Keratinocyte (primary cell): ENCODE measurements at regions not wholly inside any gene's neighbourhood (a gene's known extent, or its start where the extent isn't known, plus 50 kb on each side); places are given as distances from the start of the nearest gene placed in this dataset.

Source experiments
- CTCF ChIP-seq, 3 experiments: IDR thresholded peaks in 1 of 3; conservative IDR thresholded peaks in 1 of 3; optimal IDR thresholded peaks in 1 of 3; 2 replicates in 2 of 3; 3 replicates in 1 of 3; pipeline versions ENCODE3 to v1.5.1; 2011; ENCODE audit warnings: low read length in 3 of 3, mild to moderate bottlenecking in 3 of 3, moderate library complexity in 2 of 3, control low read depth in 1 of 3, inconsistent platforms in 1 of 3; ENCODE audit not compliant: insufficient read depth in 2 of 3; ENCODE audit errors: extremely low read depth in 1 of 3
- EZH2 ChIP-seq: IDR thresholded peaks from one replicate; pipeline ENCODE4 v1.6.1; 2012; ENCODE audit warnings: inconsistent platforms, mild to moderate bottlenecking, low read length, moderate library complexity

GRCh38 chr11:112455791-112456190 lies 195.1 kb upstream of the PLET1 start:
- no peak for TF ChIP-seq CTCF (optimal IDR thresholded peaks at IDR 0.05 in 1 of 3, IDR thresholded peaks at IDR 0.05 in 1 of 3, conservative IDR thresholded peaks at IDR 0.05 in 1 of 3; ENCODE audit: extremely low read depth in 1 of 3, insufficient read depth in 2 of 3, low read length in 3 of 3)
- no peak for TF ChIP-seq EZH2
